Left renal pelvis (tissue), 4 donors: ENCODE measurements at regions not wholly inside any gene's neighbourhood (a gene's known extent, or its start where the extent isn't known, plus 50 kb on each side); places are given as distances from the start of the nearest gene placed in this dataset.

Source experiments
- DNase-seq, 4 donors: peaks; one replicate each; pipeline ENCODE4 v3.0.0-alpha.2; 2013; ENCODE audit warnings: low read depth in 4 of 4, low spot score in 3 of 4

- no peak for DNase-seq
Measured at GRCh38 chr10:129099486-129099885, 367.6 kb upstream of the MGMT start.

GRCh38 chr10:129099992-129100391, 367.0 kb upstream of the MGMT start:
- no peak for DNase-seq

DNA sequence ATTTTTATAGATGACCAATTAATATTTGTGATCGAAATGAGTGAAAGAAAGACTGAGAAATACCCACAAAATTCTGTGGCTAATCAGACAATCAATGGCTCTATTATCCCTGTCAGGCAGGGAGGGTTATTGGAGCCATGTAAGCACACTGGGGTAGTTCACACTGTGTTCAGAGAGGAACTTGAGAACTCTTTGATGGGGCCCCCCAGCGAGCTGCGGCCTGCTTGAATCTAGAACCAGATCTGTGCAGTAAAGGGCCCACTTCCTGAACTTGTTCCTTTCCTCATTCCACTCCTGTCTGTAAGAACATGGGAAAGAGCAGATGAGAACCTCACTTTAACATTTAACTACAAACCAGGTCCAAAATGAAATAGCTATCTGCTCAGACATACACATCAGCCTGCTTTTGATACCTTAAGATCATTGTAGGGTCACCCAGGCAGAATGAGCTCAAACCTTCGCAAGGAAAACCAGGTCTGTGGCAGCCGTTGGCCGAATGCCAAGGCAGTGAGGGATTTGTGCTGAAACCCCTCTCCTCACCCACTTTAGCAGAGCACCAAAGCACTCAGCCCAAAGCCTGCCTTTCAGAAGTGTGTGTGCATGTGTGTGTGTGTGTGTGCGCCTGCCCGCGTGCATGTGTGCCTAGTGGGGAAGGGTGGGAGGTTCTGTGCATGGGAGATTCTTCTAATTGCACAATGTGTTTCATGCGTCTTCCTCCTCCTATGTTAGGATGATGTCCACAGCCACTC, 365.6 kb upstream of the MGMT start:
- DNase-seq = no peak

- no peak for DNase-seq
Measured at GRCh38 chr10:129102906-129103693, 363.9 kb upstream of the MGMT start.

DNA sequence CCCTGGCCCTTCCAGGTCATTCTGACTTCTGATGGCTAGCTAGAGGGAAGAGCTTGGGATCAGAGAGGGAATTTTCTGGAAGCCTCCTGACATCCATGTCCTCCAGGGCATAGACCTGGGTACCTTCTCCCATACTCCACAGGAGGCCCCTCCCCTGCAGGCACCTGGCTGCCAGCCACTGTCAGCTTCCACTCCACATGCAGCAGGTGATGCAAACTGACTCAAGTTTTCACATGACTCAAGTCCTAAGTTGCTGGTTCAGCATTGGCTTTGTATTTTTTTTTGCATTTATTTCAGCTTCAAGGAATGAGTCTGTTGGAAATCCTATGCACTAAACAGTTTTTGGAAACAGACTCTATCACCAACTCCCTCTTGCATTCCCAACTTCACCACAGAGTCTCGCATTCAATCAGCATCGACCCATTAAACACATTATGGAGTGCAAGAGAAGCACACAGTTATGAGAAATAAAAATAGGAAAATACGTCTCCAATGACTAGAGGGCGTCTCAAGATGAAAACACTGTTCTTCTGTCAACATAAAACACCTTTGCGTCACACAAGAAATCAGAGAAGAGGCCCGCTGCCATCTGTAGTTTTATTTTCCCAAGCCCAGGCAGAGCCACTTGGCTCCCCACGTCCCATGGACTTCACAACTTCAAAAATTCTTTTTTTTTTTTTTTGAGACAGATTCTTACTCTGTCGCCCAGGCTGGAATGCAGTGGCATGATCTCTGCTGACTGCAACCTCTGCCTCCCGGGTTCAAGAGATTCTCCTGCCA, 362.6 kb upstream of the MGMT start:
- no peak for DNase-seq

GRCh38 chr10:129105266-129105665, 361.8 kb upstream of the MGMT start:
- DNase-seq = no peak

DNA sequence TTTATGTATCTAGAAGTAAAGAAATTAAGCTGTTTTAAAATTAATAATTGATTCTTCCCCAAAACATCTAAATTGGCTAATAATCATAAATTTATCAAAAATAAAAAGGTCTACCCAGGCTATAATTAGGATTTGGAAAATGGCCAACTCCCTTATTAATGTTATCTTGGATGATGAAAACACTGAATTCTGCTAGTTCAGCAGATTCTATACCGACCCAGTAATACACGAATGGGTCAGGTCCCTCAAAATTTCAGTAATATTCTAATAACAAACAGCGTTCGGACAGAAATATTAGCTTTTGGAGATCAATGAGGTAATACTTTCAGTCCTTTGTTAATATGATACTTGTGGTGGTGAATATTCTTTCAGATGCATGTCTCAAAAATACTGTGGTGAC, 360.7 kb upstream of the MGMT start:
- DNase-seq = no peak

DNA sequence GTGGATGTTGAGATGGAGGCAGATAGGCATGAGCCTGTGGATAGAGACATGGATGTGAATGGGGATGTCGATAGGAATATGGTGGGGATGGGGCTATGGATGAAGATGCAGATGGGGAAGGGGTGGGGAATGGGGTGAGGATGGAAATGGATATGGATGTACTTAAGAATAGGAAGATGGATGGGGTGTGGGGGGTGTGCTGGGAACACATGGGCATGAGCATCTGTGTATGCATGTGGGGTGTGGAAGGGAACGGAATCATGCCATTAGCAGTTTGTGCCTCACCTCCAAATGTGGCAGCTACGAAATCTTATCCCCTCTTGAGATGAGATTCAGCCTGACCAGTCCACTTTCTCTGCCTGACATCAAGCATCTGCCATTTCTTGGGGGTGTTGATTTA, 359.5 kb upstream of the MGMT start:
- no peak for DNase-seq

DNA sequence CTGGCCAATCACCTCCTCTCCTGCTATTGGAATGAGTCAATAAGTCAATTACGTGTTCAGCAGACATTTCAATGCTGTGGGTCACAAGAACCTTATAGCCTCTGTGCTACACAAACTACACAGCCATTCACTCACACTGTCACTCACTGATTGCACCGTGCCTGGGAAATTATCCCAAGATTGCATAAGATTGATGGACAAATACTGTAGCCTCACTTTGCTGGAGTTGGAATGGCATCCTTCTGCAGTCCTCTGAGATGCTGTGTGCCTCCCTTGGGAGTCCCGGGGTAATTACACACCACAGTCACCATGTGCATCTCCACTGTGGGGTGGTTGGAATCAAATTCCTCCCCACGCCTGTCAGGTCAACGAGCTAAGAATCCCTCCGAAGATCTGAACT, 358.7 kb upstream of the MGMT start:
- DNase-seq = no peak

- no peak for DNase-seq
Measured at GRCh38 chr10:129108994-129109393, 358.0 kb upstream of the MGMT start.

GRCh38 chr10:129110780-129111179, 356.3 kb upstream of the MGMT start:
- DNase-seq = no peak

DNA sequence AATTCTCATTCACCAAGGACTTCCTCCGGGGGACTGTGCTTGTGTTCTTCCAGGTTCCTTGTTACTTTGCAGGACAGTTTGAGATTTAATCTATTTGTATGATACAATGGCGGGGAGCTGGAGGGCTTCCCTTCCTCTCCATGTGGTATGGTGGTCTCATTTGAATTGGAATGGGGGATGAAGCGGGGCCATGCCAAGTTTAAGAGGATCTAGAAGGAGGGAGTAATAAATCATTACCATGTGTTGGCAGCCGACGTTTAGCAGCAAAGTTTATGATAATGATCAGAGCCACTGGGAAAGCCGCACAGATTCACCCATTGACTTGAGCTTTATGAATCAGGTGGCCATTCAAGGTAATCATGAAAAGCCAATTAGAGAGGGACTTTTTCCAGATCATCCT, 355.1 kb upstream of the MGMT start:
- DNase-seq = no peak

GRCh38 chr10:129114588-129114987, 352.5 kb upstream of the MGMT start:
- no peak for DNase-seq

DNA sequence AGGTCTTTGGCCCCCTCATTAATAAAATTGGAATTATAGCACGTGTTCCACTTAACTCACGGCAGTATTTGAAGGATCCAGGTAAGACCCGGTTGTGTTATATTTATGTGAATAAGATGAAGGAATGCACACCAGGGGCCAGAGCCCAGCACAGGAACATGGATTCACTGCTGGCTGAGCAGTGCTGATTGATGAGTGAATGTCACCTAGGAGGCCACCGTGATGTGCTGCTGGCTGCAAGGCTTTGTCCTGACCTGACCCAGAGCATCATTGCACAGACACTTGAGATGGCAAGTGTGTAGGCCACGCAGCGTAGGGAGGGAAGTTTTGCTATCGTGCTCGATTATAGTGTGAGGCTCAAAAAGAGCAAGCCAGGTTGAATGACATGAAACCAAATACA, 350.7 kb upstream of the MGMT start:
- no peak for DNase-seq

- no peak for DNase-seq
Measured at GRCh38 chr10:129120441-129120840, 346.6 kb upstream of the MGMT start.

DNA sequence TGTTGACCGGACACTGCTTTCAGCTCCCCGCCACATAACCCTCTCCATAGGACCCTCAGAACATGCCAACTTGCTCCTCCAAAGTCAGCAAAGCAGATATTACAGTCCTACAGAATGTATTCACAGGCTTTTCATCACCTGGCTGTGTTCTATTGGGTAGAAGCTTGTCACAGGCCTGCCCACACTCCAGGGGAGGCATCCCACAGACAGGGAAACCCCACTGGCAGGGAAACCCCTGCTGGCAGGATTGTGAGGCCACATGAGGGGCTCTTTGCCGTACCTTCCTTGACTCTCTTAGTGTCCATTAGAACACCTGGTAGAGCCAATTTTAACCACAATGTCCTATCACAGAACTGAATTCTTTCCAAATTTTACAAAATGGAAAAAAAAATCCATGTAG, 344.2 kb upstream of the MGMT start:
- no peak for DNase-seq

DNA sequence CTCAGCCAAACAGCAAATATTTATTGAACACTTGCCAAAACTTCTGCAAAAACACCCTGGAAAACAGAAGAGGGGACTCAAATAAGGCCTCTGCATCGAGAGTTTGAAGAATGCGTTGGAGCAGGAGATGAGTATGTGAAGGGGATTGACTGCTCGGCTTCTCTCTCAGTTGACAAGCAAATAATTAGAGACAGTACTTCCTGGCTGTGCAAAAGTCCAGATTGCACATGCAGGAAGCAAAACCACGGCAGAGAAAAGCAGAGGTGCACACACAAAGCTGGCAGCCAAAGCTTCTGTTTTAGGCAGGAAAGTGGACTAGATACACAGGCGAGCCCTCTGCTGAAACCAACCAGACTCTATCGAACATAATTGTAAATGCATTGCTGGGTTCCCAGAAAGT, 343.6 kb upstream of the MGMT start:
- DNase-seq = no peak

GRCh38 chr10:129126982-129127381, 340.1 kb upstream of the MGMT start:
- DNase-seq = no peak

- DNase-seq = no peak
Measured at GRCh38 chr10:129131457-129132132, 335.4 kb upstream of the MGMT start.

DNA sequence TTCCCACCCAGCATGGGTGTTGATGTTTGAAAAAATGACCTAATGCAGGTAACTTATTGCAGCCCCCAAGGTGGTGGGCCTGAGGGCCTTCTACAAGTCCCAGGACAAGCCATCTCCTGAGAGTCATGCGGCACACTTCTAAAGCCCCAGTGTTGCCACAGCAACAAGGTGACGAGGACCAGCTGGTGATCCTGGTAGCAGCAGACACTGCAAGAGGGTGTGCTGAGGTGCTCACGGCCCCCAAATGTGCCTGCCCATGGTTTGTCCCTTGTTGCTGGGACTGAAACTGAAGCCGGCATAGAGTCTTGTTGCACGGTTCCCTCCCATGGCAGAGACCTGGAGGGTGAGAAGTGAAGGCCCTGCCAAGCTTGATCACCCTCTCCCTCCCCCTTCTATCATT, 333.2 kb upstream of the MGMT start:
- no peak for DNase-seq

- DNase-seq = no peak
Measured at GRCh38 chr10:129134371-129134770, 332.7 kb upstream of the MGMT start.
